AG04449 (cell line): ENCODE measurements at regions not wholly inside any gene's neighbourhood (a gene's known extent, or its start where the extent isn't known, plus 50 kb on each side); places are given as distances from the start of the nearest gene placed in this dataset.

Source experiments
- CTCF ChIA-PET: fragments of 350-600 bp; formaldehyde crosslinking; extraction: SDS; loops from one replicate; lab custom pipeline; 2021; ENCODE audit warnings: antibody characterized with exemption; lab: Yijun Ruan, JAX
- POLR2A ChIA-PET: fragments of 400-600, 350-600 bp; formaldehyde crosslinking; extraction: SDS; loops from one replicate; lab custom pipeline; 2020; ENCODE audit warnings: antibody characterized with exemption, inconsistent platforms; lab: Yijun Ruan, JAX
- DNase-seq: peaks from one replicate; pipeline ENCODE4 v3.0.0-alpha.2; 2010; ENCODE audit warnings: low read depth, low spot score
- H3K4me3 ChIP-seq: 2 replicates; pipeline ENCODE4 v1.5.1; 2011; ENCODE audit warnings: low read depth, mild to moderate bottlenecking, control low read depth, low read length
- TF ChIP-seq, protein P1 (sequence below): IDR thresholded peaks from one replicate; pipeline ENCODE4 v1.5.1; 2011; ENCODE audit warnings: mild to moderate bottlenecking, moderate library complexity, low read length, control low read depth, inconsistent platforms; ENCODE audit not compliant: insufficient read depth; ENCODE audit errors: missing control alignments

DNA sequence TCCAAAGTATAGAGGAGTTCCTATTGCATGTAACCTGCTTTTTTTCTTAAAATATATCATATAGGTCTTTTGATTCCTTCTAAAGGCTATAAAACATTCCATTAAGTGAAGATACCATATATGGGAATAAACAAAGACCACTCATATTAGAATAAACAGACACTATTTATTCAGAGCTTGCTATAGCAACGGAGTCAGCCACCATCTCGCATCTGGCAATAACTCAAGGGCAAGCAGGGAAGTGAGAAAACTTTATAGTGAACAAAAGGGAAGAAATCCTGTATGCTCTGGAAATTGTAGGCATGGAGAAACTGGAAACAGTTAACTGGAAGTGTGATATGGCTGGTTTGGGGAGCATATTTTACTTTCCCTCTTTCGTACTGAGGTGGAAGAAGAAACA is 301.9 kb downstream of the PTH2R start:
- CTCF ChIA-PET, result no interaction called here
- TF ChIP-seq, protein P1, sequence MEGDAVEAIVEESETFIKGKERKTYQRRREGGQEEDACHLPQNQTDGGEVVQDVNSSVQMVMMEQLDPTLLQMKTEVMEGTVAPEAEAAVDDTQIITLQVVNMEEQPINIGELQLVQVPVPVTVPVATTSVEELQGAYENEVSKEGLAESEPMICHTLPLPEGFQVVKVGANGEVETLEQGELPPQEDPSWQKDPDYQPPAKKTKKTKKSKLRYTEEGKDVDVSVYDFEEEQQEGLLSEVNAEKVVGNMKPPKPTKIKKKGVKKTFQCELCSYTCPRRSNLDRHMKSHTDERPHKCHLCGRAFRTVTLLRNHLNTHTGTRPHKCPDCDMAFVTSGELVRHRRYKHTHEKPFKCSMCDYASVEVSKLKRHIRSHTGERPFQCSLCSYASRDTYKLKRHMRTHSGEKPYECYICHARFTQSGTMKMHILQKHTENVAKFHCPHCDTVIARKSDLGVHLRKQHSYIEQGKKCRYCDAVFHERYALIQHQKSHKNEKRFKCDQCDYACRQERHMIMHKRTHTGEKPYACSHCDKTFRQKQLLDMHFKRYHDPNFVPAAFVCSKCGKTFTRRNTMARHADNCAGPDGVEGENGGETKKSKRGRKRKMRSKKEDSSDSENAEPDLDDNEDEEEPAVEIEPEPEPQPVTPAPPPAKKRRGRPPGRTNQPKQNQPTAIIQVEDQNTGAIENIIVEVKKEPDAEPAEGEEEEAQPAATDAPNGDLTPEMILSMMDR, result no peak
- POLR2A ChIA-PET, result no interaction called here

DNA sequence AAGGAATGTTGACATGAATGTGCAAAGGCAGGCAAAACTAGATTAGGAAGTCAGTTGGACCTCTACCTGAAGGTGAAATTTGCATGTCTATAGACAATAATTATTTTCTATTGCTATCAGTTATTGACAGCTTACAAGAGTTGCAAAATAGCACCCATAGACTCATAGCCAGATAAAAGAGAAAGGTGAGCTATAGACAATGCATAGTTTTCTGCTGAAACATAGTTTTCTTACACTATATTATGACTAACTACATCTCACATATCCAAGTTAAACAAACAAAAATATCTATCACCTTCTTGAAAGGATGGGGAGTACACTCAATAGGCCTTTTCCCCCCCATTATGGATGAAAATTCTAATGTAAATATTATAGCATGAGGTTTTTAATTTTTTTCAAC is 305.0 kb downstream of the PTH2R start:
- TF ChIP-seq, protein P1, result no peak
- CTCF ChIA-PET, result no interaction called here
- DNase-seq, result no peak
- no peak overlapping the region for H3K4me3 ChIP-seq
- POLR2A ChIA-PET, result no interaction called here

More for the DNA sequence above, 301.9 kb downstream of the PTH2R start:
- no peak overlapping the region for H3K4me3 ChIP-seq
- no peak for DNase-seq

DNA sequence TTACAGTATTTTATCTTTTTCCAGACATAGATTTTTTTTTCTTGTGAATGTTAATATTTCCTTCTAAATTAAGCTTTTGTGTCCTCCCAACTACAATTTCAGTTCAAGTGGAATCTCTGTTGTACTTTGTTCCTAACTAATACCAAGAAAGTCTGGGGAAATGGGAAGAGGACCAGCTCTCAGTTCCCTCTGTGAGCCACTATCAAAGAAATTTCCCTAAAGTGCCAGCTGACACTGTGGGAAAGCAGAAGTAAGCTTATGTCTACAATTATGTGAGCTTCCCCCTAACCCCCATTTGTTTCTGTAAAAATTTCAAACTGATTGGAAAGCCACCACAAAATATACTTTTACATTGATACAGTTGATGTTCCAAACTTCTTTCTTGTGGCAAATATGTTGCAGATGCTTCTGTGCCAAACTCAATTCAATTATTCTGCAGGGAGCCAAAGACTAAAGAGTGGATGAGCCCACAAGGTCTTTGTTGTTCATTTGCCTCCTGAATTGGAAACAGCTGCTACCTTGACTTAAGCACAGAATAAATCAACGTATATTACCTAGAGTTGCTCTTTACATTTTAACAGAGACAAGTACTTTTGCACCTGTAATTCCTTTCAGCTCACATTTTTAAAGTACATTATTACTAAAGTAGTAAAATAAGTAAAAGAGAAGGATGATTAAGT is 306.6 kb downstream of the PTH2R start:
- no peak for DNase-seq

DNA sequence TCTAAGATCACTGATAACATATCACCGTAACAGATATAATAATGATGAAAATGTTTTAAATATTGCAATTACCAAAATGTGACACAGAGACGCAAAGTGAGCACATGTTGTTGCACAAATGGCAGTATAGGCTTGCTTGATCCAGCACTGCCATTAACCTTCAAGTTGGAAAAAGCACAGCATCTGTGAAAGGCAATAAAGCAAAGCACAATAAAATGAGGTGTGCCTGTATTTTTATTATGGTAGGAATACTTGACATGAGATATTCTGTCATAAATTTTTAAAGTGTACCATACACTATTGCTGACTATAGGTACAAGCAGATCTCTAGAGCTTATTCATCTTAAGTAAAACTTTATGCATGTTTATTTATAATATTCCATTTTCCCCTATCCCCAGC is 312.2 kb downstream of the PTH2R start:
- TF ChIP-seq, protein P1, result no peak
- ChIA-PET CTCF (no interaction called here), POLR2A (no interaction called here)
- no peak for DNase-seq
- no peak overlapping the region for H3K4me3 ChIP-seq

More for the DNA sequence above, 306.6 kb downstream of the PTH2R start:
- CTCF ChIA-PET, result no interaction called here
- POLR2A ChIA-PET, result no interaction called here
- no peak overlapping the region for H3K4me3 ChIP-seq
- TF ChIP-seq, protein P1, result no peak

DNA sequence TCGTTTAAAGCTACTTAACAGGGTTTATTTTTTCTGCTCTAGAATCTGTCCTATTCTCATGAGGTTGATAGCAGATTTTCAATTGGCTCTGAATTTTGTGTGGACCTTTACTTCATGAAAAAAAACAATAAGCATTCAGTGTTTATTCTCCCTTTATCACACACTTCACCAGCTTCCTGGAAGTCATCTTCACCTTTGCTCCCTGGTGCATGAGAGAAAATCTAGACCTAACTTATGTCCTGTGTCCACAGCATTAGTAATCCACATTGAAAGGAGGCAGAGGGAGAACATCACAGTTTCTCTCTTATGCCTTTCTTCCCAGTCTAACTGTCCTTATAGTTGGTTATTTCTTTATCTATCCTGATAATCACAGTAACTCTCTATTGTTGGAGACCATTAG is 316.1 kb downstream of the PTH2R start:
- no peak for DNase-seq
- CTCF ChIA-PET, result no interaction called here
- POLR2A ChIA-PET, result no interaction called here
- TF ChIP-seq, protein P1, result no peak
- no peak overlapping the region for H3K4me3 ChIP-seq

- ChIA-PET CTCF (no interaction called here), POLR2A (no interaction called here)
- no peak for DNase-seq
- TF ChIP-seq, protein P1, result no peak
- no peak overlapping the region for H3K4me3 ChIP-seq
Observed at GRCh38 chr2:208725280-208725679, 318.7 kb downstream of the PTH2R start.
